ENCODE measurements at regions not wholly inside any gene's neighbourhood (a gene's known extent, or its start where the extent isn't known, plus 50 kb on each side); places are given as distances from the start of the nearest gene placed in this dataset.

DNA sequence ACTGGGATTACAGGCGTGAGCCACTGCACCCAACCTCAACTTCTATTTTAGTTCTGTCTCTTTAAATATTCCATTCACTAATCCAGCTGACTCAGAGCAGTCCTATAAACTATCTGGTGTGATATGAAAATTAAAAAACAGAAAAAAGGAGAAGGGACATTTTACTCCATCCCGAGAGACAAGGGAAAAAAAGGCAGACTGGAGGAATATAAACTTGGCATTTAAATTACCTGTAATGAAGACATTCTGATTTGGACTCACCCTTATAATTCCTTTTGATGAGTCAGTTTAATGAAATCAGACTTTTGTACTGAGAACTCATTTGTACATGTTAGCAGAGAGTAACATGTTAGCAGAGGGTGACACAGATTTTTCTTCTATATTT, 74.8 kb upstream of the RIOK3 start:
- Histone ChIP-seq H3K9me3 (no peaks in the 10 kb centered on the region), H3K36me3 (no peaks in the 10 kb centered on the region), H3K4me1 (peaks cover 6% of the 10 kb centered on the region), H3K27me3 (no peaks in the 10 kb centered on the region), H3K4me3 (no peak overlapping the region), H3K27ac (peak overlapping the region; percentile 32)
- DNase-seq (no peak), ATAC-seq (no peak)
- TF ChIP-seq, protein P1, sequence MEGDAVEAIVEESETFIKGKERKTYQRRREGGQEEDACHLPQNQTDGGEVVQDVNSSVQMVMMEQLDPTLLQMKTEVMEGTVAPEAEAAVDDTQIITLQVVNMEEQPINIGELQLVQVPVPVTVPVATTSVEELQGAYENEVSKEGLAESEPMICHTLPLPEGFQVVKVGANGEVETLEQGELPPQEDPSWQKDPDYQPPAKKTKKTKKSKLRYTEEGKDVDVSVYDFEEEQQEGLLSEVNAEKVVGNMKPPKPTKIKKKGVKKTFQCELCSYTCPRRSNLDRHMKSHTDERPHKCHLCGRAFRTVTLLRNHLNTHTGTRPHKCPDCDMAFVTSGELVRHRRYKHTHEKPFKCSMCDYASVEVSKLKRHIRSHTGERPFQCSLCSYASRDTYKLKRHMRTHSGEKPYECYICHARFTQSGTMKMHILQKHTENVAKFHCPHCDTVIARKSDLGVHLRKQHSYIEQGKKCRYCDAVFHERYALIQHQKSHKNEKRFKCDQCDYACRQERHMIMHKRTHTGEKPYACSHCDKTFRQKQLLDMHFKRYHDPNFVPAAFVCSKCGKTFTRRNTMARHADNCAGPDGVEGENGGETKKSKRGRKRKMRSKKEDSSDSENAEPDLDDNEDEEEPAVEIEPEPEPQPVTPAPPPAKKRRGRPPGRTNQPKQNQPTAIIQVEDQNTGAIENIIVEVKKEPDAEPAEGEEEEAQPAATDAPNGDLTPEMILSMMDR (IDR thresholded peaks at IDR 0.05), result no peak
- intact Hi-C loops (cut with DNase I), result loop anchor here (5.0 to 10.0 kb wide), 2 partner anchors 63 to 241 kb away; partner anchors contain the start of gene CABLES1

DNA sequence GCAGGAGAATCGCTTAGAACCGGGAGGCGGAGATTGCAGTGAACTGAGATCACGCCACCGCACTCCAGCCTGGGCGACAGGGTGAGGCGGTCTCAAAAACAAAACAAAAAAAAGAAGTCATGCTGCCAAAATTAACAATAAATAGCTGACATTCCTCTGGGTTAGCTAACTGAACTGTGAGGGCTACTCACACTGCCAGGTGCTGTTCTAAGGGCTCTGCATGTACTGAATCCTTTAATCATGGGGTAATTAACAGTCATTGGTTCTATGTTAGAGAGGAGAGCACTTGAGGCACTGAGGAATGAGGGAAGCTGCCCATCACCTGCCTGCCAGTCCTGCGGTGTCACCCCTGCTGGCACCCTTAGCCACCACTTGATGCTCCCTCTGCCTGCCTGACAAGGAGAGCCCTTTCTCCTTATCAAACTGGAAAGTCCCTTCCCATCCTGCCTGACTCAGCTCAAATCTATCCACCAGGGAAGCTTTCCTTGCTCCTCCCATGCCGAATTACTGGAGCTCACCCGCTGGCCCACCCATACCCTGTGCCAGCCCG, 73.0 kb upstream of the RIOK3 start:
- TF ChIP-seq, protein P1 (IDR thresholded peaks at IDR 0.05), result no peak
- DNase-seq (peak; percentile 85), ATAC-seq (peak; percentile 93)

DNA sequence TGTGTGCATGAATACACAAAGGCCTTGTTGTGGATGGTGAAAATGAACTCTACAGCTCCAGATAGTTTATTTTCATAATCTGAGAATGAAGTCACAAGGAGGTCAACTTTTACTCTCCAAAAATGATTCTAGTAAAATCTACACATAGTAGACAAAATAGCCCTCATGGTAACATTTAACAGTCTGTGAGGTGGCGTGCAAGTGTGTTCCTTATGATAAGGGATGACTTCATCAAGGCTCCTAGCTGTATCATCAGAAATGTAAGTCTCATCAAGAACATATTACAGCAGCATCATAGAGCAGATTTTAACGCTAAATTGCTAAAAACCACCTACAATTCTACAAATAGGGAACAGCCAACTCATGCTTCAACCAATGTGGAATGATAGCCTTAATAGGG, 72.3 kb upstream of the RIOK3 start:
- TF ChIP-seq, protein P1 (IDR thresholded peaks at IDR 0.05), result no peak
- Histone ChIP-seq H3K27me3 (no peaks in the 10 kb centered on the region), H3K9me3 (no peaks in the 10 kb centered on the region), H3K4me3 (no peak overlapping the region), H3K36me3 (no peaks in the 10 kb centered on the region), H3K4me1 (peaks cover 6% of the 10 kb centered on the region), H3K27ac (peak overlapping the region; percentile 43)
- intact Hi-C loops (cut with DNase I), result no loop called here
- DNase-seq (no peak), ATAC-seq (no peak)

More for the DNA sequence above, 73.0 kb upstream of the RIOK3 start:
- no peak overlapping the region for H3K4me3 ChIP-seq
- no peaks in the 10 kb centered on the region for H3K27me3 ChIP-seq
- intact Hi-C loops (cut with DNase I), result no loop called here
- no peaks in the 10 kb centered on the region for H3K9me3 ChIP-seq
- no peaks in the 10 kb centered on the region for H3K36me3 ChIP-seq
- H3K27ac ChIP-seq, result peak overlapping the region; percentile 43
- H3K4me1 ChIP-seq, result peaks cover 6% of the 10 kb centered on the region

DNA sequence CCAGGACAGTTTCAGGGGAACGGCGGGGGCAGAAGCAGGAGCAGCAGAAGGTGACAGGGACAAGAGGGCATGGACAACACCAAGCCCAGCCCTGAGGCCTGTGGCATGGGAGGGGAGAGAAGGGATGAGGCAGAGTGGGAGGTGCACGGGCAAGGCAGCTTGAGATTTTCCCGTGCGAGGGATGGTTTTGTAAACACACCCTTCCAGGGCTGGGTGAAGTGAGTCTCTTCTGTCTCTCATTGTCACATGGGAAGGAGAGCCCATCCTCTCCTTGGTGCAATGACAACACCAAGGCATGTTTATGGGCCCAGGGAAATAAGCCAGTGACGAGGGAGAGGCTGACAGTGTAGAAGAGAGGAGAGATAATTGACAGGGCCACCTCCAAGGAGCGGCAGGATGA, 69.6 kb upstream of the RIOK3 start:
- no peak overlapping the region for H3K4me3 ChIP-seq
- no peak for ATAC-seq
- H3K36me3 ChIP-seq, result no peaks in the 10 kb centered on the region
- no peaks in the 10 kb centered on the region for H3K4me1 ChIP-seq
- no peaks in the 10 kb centered on the region for H3K27me3 ChIP-seq
- intact Hi-C loops (cut with DNase I), result no loop called here
- DNase-seq, result no peak
- H3K9me3 ChIP-seq, result no peaks in the 10 kb centered on the region
- no peak overlapping the region for H3K27ac ChIP-seq
- TF ChIP-seq, protein P1 (IDR thresholded peaks at IDR 0.05), result no peak

DNA sequence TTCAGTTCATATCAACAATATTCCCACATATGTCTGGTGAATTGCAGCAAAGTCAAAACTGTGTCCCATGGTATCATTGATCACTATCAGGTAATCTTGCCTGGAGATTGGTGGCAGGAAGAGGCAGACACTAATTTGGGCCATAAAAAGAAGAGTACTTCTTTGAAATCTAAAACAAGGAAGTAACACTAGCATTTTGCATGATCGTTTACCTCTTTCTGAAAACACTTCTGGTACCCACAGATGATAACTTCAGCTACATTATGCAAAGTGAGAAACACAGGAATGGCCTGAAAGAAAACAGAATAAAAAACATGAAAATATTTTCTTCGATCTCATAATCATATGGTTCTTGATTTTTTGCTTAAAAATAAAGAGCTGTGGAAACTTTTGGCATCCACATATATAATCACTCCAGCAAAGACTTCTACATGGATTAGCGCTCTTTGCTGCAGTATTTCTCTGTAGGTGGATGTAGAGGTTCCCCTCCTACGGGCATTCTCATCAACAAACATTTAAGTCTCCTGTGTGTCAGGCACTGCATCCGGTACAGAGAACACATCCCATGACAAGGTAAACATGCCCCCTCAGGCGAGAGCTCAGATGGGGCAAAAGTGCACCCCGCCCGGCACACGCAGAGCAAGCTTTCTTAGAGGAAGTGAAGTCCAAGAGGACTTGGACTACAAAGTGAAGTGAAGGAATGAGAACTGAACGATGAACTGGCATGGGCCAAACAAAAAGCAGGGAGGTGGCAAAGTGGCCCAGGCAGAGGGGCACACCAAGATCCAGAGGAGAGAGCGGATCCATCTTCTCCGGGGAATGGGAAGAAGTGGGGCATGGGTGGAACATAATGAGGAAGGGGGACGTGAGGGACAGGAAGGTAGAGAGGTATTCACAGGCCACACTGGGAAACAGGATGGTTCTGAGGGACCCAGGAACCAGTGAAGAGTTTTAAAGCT, 68.0 kb upstream of the RIOK3 start:
- intact Hi-C loops (cut with DNase I), result no loop called here

More for the DNA sequence above, 68.0 kb upstream of the RIOK3 start:
- H3K27ac ChIP-seq, result no peak overlapping the region
- H3K9me3 ChIP-seq, result no peaks in the 10 kb centered on the region
- DNase-seq, result no peak
- TF ChIP-seq, protein P1 (IDR thresholded peaks at IDR 0.05), result no peak
- ATAC-seq, result no peak
- H3K27me3 ChIP-seq, result no peaks in the 10 kb centered on the region
- no peaks in the 10 kb centered on the region for H3K4me1 ChIP-seq
- no peak overlapping the region for H3K4me3 ChIP-seq
- no peaks in the 10 kb centered on the region for H3K36me3 ChIP-seq

All from upper lobe of right lung (tissue), 1 donor.